ENCODE measurements at regions not wholly inside any gene's neighbourhood (a gene's known extent, or its start where the extent isn't known, plus 50 kb on each side); places are given as distances from the start of the nearest gene placed in this dataset.

- Histone ChIP-seq H3K4me2 (ENCODE audit: low read length) (no peak overlapping the region), H3K36me3 (ENCODE audit: control insufficient read depth in 1 of 2, insufficient read depth in 2 of 2, low read length in 2 of 2) (no peaks in the 10 kb centered on the region), H2AFZ (ENCODE audit: low read depth, low read length, poor library complexity, severe bottlenecking) (no peak overlapping the region), H3K27me3 (ENCODE audit: insufficient read depth, low read length) (peaks cover 3% of the 10 kb centered on the region), H3K9me3 (ENCODE audit: control insufficient read depth in 1 of 2, insufficient read depth in 1 of 2, low read depth in 1 of 2, low read length in 2 of 2) (no peaks in the 10 kb centered on the region), H3K79me2 (ENCODE audit: insufficient read depth, low read length) (no peaks in the 10 kb centered on the region), H3K27ac (ENCODE audit: low read depth, low read length) (no peak overlapping the region), H4K20me1 (ENCODE audit: insufficient read depth) (no peaks in the 10 kb centered on the region), H3K4me3 (replicated peaks in 1 of 2; ENCODE audit: low read depth in 1 of 2, low read length in 2 of 2) (no peak overlapping the region), H3K9ac (ENCODE audit: low read length) (no peak overlapping the region), H3K9me2 (ENCODE audit: insufficient read depth) (no peaks in the 10 kb centered on the region), H3K4me1 (ENCODE audit: control insufficient read depth in 1 of 2, insufficient read depth in 2 of 2, low read length in 2 of 2) (no peaks in the 10 kb centered on the region)
- no peak for ATAC-seq
- intact Hi-C loops (cut with micrococcal nuclease), result no loop called here
- no peak for DNase-seq (ENCODE audit: low read depth, low spot score)
- CTCF ChIA-PET, result no interaction called here
- POLR2A ChIA-PET, result no interaction called here
- RAD21 ChIA-PET (ENCODE audit: low non-redundant PET in 1 of 2, low total read pairs in 2 of 2, uncharacterized antibody in 2 of 2, unreplicated experiment in 2 of 2), result no interaction called here
- no TSS peak for BruUV-seq (replicated peaks)
- TF ChIP-seq REST (IDR thresholded peaks at IDR 0.05; ENCODE audit: low read depth) (no peak), SP1 (IDR thresholded peaks at IDR 0.05; ENCODE audit: low read depth) (no peak), JUND (IDR thresholded peaks at IDR 0.05) (no peak), CEBPB (IDR thresholded peaks at IDR 0.05; ENCODE audit: low read depth) (no peak), POLR2A (IDR thresholded peaks at IDR 0.05; ENCODE audit: borderline replicate concordance, extremely low read depth, insufficient read depth, insufficient read length) (no peak)
These were observed 845.9 kb upstream of the ID2 start for GRCh38 chr2:7835693-7836680.
